Body of pancreas (tissue), 4 donors: ENCODE measurements at regions not wholly inside any gene's neighbourhood (a gene's known extent, or its start where the extent isn't known, plus 50 kb on each side); places are given as distances from the start of the nearest gene placed in this dataset.

Source experiments
- CTCF ChIP-seq, 7 experiments: fragments of 450-650 bp in 4 of 7; fragments of 200-600 bp in 3 of 7; sonication (generic) in 3 of 7; IDR thresholded peaks; one replicate each; pipeline ENCODE4 v1.5.1; 2016 to 2019; ENCODE audit warnings: antibody characterized with exemption in 7 of 7
- POLR2A ChIP-seq, 3 donors: fragments of 450-650 bp; IDR thresholded peaks; one replicate each; pipeline ENCODE4 v1.6.1; 2016; ENCODE audit warnings: antibody characterized with exemption in 3 of 3, mild to moderate bottlenecking in 2 of 3

GRCh38 chr21:15379776-15380175 lies 315.0 kb upstream of the NRIP1 start:
- TF ChIP-seq POLR2A (IDR thresholded peaks at IDR 0.05), result no peak
- no peak for TF ChIP-seq CTCF (IDR thresholded peaks at IDR 0.05)
